ENCODE measurements at regions not wholly inside any gene's neighbourhood (a gene's known extent, or its start where the extent isn't known, plus 50 kb on each side); places are given as distances from the start of the nearest gene placed in this dataset.
"Not testable (repeated sequence)": the region's sequence is repeated elsewhere in the genome, so short reads cannot be mapped to it uniquely, and the experiment has no call there.

DNA sequence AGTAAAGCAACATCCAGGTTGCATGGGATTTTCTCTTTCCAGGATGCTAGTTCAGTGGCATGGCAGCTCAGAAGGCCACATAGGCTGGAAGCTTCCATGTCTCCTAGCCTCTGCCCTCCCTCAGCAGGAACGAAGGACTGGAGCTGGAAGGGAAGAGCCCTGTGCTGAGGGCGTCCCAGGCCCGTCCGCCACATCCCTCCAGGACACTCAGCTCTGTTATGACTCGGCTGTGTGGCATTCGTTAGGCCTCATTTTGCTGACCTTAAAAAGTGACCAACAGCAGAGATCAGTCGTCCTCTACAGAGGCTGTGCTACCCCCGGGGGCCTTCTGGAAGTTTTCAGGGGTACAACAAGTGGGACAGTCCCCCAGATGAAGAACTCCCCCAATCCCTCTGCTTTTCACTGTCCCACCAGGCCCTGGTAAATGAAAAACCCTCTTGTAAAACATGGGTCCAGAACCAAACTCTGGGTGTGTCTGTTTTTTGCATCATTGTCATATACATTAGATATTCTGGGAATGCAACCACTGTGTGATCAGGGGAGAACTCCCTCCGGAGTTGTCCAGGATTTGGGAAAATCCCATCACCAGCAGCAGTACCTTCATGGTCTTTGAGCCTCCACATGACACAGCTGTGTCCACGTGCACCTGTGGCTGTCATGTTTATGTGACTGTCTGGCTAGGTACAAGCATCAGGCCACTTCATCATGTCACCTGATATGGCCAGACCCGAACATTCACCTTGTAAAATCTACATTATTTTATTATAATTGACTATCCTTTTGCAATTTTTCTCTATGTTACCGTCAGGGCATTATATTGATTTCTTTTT lies 149.9 kb downstream of the OR4M2 start:
- H3K9me3 ChIP-seq (replicated peaks; ENCODE audit: insufficient read depth, low read length) = no peaks in the 10 kb centered on the region
- H3K4me1 ChIP-seq (ENCODE audit: low read length) = no peaks in the 10 kb centered on the region
- DNase-seq = no peak
- H4K20me1 ChIP-seq (ENCODE audit: insufficient read depth, low read length) = no peaks in the 10 kb centered on the region
- no peak overlapping the region for H3K9ac ChIP-seq (ENCODE audit: low read length)
- no peaks in the 10 kb centered on the region for H3K9me2 ChIP-seq (replicated peaks; ENCODE audit: insufficient read depth, low read length)
- H3K79me2 ChIP-seq (ENCODE audit: low read length) = no peaks in the 10 kb centered on the region
- no peak for TF ChIP-seq EZH2 (optimal IDR thresholded peaks at IDR 0.05; ENCODE audit: low read depth, low read length)
- TF ChIP-seq, protein P1, sequence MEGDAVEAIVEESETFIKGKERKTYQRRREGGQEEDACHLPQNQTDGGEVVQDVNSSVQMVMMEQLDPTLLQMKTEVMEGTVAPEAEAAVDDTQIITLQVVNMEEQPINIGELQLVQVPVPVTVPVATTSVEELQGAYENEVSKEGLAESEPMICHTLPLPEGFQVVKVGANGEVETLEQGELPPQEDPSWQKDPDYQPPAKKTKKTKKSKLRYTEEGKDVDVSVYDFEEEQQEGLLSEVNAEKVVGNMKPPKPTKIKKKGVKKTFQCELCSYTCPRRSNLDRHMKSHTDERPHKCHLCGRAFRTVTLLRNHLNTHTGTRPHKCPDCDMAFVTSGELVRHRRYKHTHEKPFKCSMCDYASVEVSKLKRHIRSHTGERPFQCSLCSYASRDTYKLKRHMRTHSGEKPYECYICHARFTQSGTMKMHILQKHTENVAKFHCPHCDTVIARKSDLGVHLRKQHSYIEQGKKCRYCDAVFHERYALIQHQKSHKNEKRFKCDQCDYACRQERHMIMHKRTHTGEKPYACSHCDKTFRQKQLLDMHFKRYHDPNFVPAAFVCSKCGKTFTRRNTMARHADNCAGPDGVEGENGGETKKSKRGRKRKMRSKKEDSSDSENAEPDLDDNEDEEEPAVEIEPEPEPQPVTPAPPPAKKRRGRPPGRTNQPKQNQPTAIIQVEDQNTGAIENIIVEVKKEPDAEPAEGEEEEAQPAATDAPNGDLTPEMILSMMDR (IDR thresholded peaks at IDR 0.05; ENCODE audit: low read length) = no peak
- no peak for TF ChIP-seq EZH2phosphoT487 (IDR thresholded peaks at IDR 0.05; ENCODE audit: low read length)
- H3K4me3 ChIP-seq (ENCODE audit: low read length) = no peak overlapping the region
- H3F3A ChIP-seq (ENCODE audit: insufficient read depth, low read length) = no peaks in the 10 kb centered on the region
- no peak overlapping the region for H2AFZ ChIP-seq (ENCODE audit: low read length)
- H3K27me3 ChIP-seq (replicated peaks; ENCODE audit: insufficient read depth, low read length) = no peaks in the 10 kb centered on the region
- no peaks in the 10 kb centered on the region for H3K36me3 ChIP-seq (replicated peaks; ENCODE audit: insufficient read depth, low read length)
- H3K4me2 ChIP-seq (ENCODE audit: low read depth, low read length) = no peak overlapping the region
- no peak overlapping the region for H3K27ac ChIP-seq (ENCODE audit: low read length)

DNA sequence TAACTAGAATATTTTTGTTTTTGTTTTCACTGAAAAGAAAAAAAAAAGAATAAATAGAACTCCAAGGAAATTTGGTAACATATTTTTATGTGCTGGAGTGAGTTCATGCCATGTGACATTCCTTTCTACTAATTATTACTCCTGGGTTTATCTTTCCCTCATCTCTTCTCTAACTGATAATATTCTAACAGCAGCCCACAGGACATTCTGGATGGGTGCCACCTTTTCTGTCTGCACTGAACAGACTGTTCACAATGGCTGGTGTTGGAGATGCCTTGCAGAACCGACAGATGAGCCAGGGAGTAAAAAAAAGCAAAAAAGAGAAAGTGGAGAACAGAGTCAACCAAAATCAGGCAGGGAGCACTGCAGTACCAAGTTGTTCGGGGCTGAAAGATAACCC lies 151.3 kb downstream of the OR4M2 start:
- Histone ChIP-seq H3K9ac (ENCODE audit: low read length) (no peak overlapping the region), H3K9me3 (replicated peaks; ENCODE audit: insufficient read depth, low read length) (no peaks in the 10 kb centered on the region), H2AFZ (ENCODE audit: low read length) (no peak overlapping the region), H3K4me2 (ENCODE audit: low read depth, low read length) (no peak overlapping the region), H3F3A (ENCODE audit: insufficient read depth, low read length) (no peaks in the 10 kb centered on the region), H3K36me3 (replicated peaks; ENCODE audit: insufficient read depth, low read length) (no peaks in the 10 kb centered on the region), H3K9me2 (replicated peaks; ENCODE audit: insufficient read depth, low read length) (no peaks in the 10 kb centered on the region), H3K4me1 (ENCODE audit: low read length) (no peaks in the 10 kb centered on the region), H4K20me1 (ENCODE audit: insufficient read depth, low read length) (no peaks in the 10 kb centered on the region), H3K27ac (ENCODE audit: low read length) (no peak overlapping the region), H3K4me3 (ENCODE audit: low read length) (no peak overlapping the region), H3K79me2 (ENCODE audit: low read length) (no peaks in the 10 kb centered on the region), H3K27me3 (replicated peaks; ENCODE audit: insufficient read depth, low read length) (no peaks in the 10 kb centered on the region)
- no peak for DNase-seq
- TF ChIP-seq EZH2 (optimal IDR thresholded peaks at IDR 0.05; ENCODE audit: low read depth, low read length) = no peak
- TF ChIP-seq EZH2phosphoT487 (IDR thresholded peaks at IDR 0.05; ENCODE audit: low read length) = no peak
- TF ChIP-seq, protein P1 (IDR thresholded peaks at IDR 0.05; ENCODE audit: low read length) = no peak

DNA sequence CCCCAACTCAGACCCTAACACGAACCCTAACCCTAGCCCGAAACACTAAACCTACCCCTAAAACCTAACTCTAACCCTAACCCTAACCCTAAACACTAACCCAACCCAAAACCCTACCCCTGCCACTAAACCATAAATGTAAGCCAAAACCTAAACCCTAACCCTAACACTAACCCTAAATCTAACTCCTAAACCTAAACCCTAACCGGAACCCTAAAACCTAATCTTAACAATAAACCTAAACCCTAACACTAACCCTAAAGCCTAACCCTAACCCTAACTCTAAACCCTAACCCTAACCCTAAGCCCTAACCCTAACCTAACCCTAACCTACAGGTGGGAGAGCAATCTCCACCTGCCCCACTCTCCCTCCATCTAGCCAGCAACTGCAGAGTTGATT lies 152.3 kb downstream of the OR4M2 start:
- TF ChIP-seq, protein P1 (IDR thresholded peaks at IDR 0.05; ENCODE audit: low read length) = no peak
- TF ChIP-seq EZH2phosphoT487 (IDR thresholded peaks at IDR 0.05; ENCODE audit: low read length) = no peak
- TF ChIP-seq EZH2 (optimal IDR thresholded peaks at IDR 0.05; ENCODE audit: low read depth, low read length) = no peak
- no peaks in the 10 kb centered on the region for H3K9me3 ChIP-seq (replicated peaks; ENCODE audit: insufficient read depth, low read length)

DNA sequence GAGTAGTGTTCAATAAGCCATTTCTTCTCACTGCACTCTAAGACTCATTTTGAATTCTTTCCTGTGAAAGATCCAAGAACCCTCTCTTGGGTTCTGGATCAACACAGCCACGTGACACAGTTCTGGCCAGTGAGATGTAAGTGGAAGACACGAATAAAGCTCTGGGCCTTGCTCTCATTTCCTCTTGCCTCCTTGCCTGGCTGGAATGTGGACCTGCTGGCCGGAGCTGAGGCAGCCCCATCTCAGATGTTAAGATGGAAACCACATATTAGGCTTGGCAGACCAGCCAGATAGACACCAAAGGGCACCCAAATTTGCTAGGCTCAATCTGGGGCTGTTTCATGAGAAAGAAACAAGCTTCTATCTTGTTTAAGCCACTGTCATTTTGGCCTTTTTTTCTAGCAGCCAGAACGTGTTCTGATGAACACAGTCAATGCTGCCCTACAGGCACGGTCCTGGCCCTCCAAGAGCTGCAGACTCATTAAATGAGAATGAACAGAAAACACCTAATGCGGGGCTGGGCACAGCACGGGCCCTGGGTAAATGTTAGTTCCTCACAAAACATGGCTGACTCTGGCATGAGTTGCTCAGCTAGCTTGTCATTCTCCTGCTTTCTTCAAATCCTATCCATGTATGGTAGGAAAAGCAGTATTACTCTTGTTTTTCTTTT lies 155.1 kb downstream of the OR4M2 start:
- H3K9ac ChIP-seq (ENCODE audit: low read length); H4K20me1 ChIP-seq (ENCODE audit: insufficient read depth, low read length); H3K9me3 ChIP-seq (replicated peaks; ENCODE audit: insufficient read depth, low read length); H3F3A ChIP-seq (ENCODE audit: insufficient read depth, low read length); H3K4me3 ChIP-seq (ENCODE audit: low read length); H2AFZ ChIP-seq (ENCODE audit: low read length); H3K9me2 ChIP-seq (replicated peaks; ENCODE audit: insufficient read depth, low read length); H3K36me3 ChIP-seq (replicated peaks; ENCODE audit: insufficient read depth, low read length); H3K27ac ChIP-seq (ENCODE audit: low read length); H3K27me3 ChIP-seq (replicated peaks; ENCODE audit: insufficient read depth, low read length); DNase-seq; H3K79me2 ChIP-seq (ENCODE audit: low read length); H3K4me2 ChIP-seq (ENCODE audit: low read depth, low read length); H3K4me1 ChIP-seq (ENCODE audit: low read length): not testable (repeated sequence)

More for the DNA sequence above, 152.3 kb downstream of the OR4M2 start:
- DNase-seq = no peak
- H3K9me2 ChIP-seq (replicated peaks; ENCODE audit: insufficient read depth, low read length) = no peaks in the 10 kb centered on the region
- H3K36me3 ChIP-seq (replicated peaks; ENCODE audit: insufficient read depth, low read length) = no peaks in the 10 kb centered on the region
- H3K4me1 ChIP-seq (ENCODE audit: low read length) = no peaks in the 10 kb centered on the region
- no peak overlapping the region for H3K9ac ChIP-seq (ENCODE audit: low read length)
- no peak overlapping the region for H3K27ac ChIP-seq (ENCODE audit: low read length)
- H3K4me3 ChIP-seq (ENCODE audit: low read length) = no peak overlapping the region
- H2AFZ ChIP-seq (ENCODE audit: low read length) = no peak overlapping the region
- no peaks in the 10 kb centered on the region for H4K20me1 ChIP-seq (ENCODE audit: insufficient read depth, low read length)
- no peaks in the 10 kb centered on the region for H3F3A ChIP-seq (ENCODE audit: insufficient read depth, low read length)
- H3K79me2 ChIP-seq (ENCODE audit: low read length) = no peaks in the 10 kb centered on the region
- H3K27me3 ChIP-seq (replicated peaks; ENCODE audit: insufficient read depth, low read length) = no peaks in the 10 kb centered on the region
- no peak overlapping the region for H3K4me2 ChIP-seq (ENCODE audit: low read depth, low read length)

All from MM.1S (cell line).